ENCODE measurements at regions not wholly inside any gene's neighbourhood (a gene's known extent, or its start where the extent isn't known, plus 50 kb on each side); places are given as distances from the start of the nearest gene placed in this dataset.

- no peak for DNase-seq
Measured at GRCh38 chr16:72256398-72257066, 84.6 kb upstream of the PMFBP1 start.

- DNase-seq: no peak
Measured at GRCh38 chr16:72255786-72256185, 83.8 kb upstream of the PMFBP1 start.

- no peak for DNase-seq
Measured at GRCh38 chr16:72247821-72248253, 75.9 kb upstream of the PMFBP1 start.

GRCh38 chr16:72246423-72246822 is 74.5 kb upstream of the PMFBP1 start:
- no peak for DNase-seq

GRCh38 chr16:72244853-72245252 is 72.9 kb upstream of the PMFBP1 start:
- DNase-seq: no peak

GRCh38 chr16:72243621-72244020 is 71.7 kb upstream of the PMFBP1 start:
- DNase-seq: no peak

GRCh38 chr16:72242757-72243156 is 70.8 kb upstream of the PMFBP1 start:
- DNase-seq: no peak

GRCh38 chr16:72241930-72242329 is 70.0 kb upstream of the PMFBP1 start:
- no peak for DNase-seq

GRCh38 chr16:72241008-72241407 is 69.1 kb upstream of the PMFBP1 start:
- no peak for DNase-seq

- DNase-seq: no peak
Measured at GRCh38 chr16:72240466-72240865, 68.5 kb upstream of the PMFBP1 start.

GRCh38 chr16:72236866-72237265 is 64.9 kb upstream of the PMFBP1 start:
- DNase-seq: no peak

- DNase-seq: no peak
Measured at GRCh38 chr16:72234387-72234786, 62.4 kb upstream of the PMFBP1 start.

- DNase-seq: no peak
Measured at GRCh38 chr16:72228014-72228413, 56.1 kb upstream of the PMFBP1 start.

- DNase-seq: no peak
Measured at GRCh38 chr16:72226136-72226535, 54.2 kb upstream of the PMFBP1 start.

GRCh38 chr16:72224260-72224768 is 52.4 kb upstream of the PMFBP1 start:
- DNase-seq: no peak

- no peak for DNase-seq
Measured at GRCh38 chr16:72222503-72222902, 50.5 kb upstream of the PMFBP1 start.
